ENCODE measurements at regions not wholly inside any gene's neighbourhood (a gene's known extent, or its start where the extent isn't known, plus 50 kb on each side); places are given as distances from the start of the nearest gene placed in this dataset.

GRCh38 chr2:16084274-16084673 is 143.9 kb downstream of the MYCN start:
- TF ChIP-seq RAD21 (IDR thresholded peaks at IDR 0.05 in 1 of 2, conservative IDR thresholded peaks at IDR 0.05 in 1 of 2; ENCODE audit: low read depth in 2 of 2, low read length in 2 of 2) (no peak), CTCF (IDR thresholded peaks at IDR 0.05; ENCODE audit: control extremely low read depth in 1 of 3, insufficient read depth in 1 of 3, low read depth in 1 of 3, low read length in 3 of 3) (no peak), GABPA (IDR thresholded peaks at IDR 0.05; ENCODE audit: borderline replicate concordance, insufficient read depth, low read length) (no peak)

All from H1 (cell line).